Bone marrow (tissue), 2 donors: ENCODE measurements at regions not wholly inside any gene's neighbourhood (a gene's known extent, or its start where the extent isn't known, plus 50 kb on each side); places are given as distances from the start of the nearest gene placed in this dataset.
"Not testable (repeated sequence)": the region's sequence is repeated elsewhere in the genome, so short reads cannot be mapped to it uniquely, and the experiment has no call there.

Experiments used
- DNase-seq, 2 donors: peaks; one replicate each; lab custom pipeline; 2025; lab: John Stamatoyannopoulos, UW

- DNase-seq = no peak
These were observed 57.3 kb upstream of the NOVA1 start for GRCh38 chr14:26655128-26655527.

- no peak for DNase-seq
These were observed 65.7 kb upstream of the NOVA1 start for GRCh38 chr14:26663506-26663905.

GRCh38 chr14:26678732-26679420, 81.0 kb upstream of the NOVA1 start:
- DNase-seq = not testable (repeated sequence)

- no peak for DNase-seq
These were observed 87.6 kb upstream of the NOVA1 start for GRCh38 chr14:26685401-26685800.

GRCh38 chr14:26687301-26687837, 89.5 kb upstream of the NOVA1 start:
- DNase-seq = no peak

GRCh38 chr14:26694521-26694920, 96.7 kb upstream of the NOVA1 start:
- no peak for DNase-seq

- no peak for DNase-seq
These were observed 104.9 kb upstream of the NOVA1 start for GRCh38 chr14:26702721-26703230.

- no peak for DNase-seq
These were observed 106.0 kb upstream of the NOVA1 start for GRCh38 chr14:26703686-26704366.

GRCh38 chr14:26707234-26707633, 109.4 kb upstream of the NOVA1 start:
- no peak for DNase-seq

GRCh38 chr14:26709019-26709418, 111.2 kb upstream of the NOVA1 start:
- no peak for DNase-seq

- no peak for DNase-seq
These were observed 121.7 kb upstream of the NOVA1 start for GRCh38 chr14:26719514-26719913.

GRCh38 chr14:26722258-26722657, 124.4 kb upstream of the NOVA1 start:
- no peak for DNase-seq

- DNase-seq = no peak
These were observed 132.0 kb upstream of the NOVA1 start for GRCh38 chr14:26729851-26730250.

- no peak for DNase-seq
These were observed 133.2 kb upstream of the NOVA1 start for GRCh38 chr14:26730929-26731618.

GRCh38 chr14:26735811-26736210, 138.0 kb upstream of the NOVA1 start:
- DNase-seq = no peak

- DNase-seq = no peak
These were observed 140.7 kb upstream of the NOVA1 start for GRCh38 chr14:26738571-26738970.

GRCh38 chr14:26741711-26742212, 143.9 kb upstream of the NOVA1 start:
- DNase-seq = no peak

GRCh38 chr14:26743284-26743683, 145.5 kb upstream of the NOVA1 start:
- no peak for DNase-seq

GRCh38 chr14:26744903-26745302, 147.1 kb upstream of the NOVA1 start:
- DNase-seq = no peak

GRCh38 chr14:26761532-26761931, 163.7 kb upstream of the NOVA1 start:
- DNase-seq = no peak

- DNase-seq = no peak
These were observed 167.5 kb upstream of the NOVA1 start for GRCh38 chr14:26765301-26765700.

- DNase-seq = no peak
These were observed 168.1 kb upstream of the NOVA1 start for GRCh38 chr14:26765768-26766520.
